ENCODE measurements at regions not wholly inside any gene's neighbourhood (a gene's known extent, or its start where the extent isn't known, plus 50 kb on each side); places are given as distances from the start of the nearest gene placed in this dataset.

DNA sequence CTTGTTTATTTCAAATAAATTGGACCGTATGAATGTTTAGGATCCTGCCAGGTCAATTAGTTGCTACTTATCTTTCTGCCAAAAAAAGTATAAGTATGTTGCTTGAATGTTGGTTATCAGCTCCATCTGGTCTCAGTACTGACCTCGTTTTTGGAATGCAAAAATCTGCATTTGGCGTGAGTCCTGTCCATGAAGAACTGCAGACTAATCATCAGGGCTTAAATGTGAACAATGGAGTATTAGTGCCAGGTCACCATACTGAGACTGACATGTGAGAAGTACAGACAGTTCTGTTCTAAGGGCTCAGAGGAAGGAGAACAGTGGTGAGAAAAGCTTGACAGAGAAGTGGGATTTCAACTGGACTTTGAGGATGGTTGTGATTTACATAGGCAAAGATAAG is 393.1 kb upstream of the SLC14A2 start:
- intact Hi-C loops (cut with micrococcal nuclease), result no loop called here

DNA sequence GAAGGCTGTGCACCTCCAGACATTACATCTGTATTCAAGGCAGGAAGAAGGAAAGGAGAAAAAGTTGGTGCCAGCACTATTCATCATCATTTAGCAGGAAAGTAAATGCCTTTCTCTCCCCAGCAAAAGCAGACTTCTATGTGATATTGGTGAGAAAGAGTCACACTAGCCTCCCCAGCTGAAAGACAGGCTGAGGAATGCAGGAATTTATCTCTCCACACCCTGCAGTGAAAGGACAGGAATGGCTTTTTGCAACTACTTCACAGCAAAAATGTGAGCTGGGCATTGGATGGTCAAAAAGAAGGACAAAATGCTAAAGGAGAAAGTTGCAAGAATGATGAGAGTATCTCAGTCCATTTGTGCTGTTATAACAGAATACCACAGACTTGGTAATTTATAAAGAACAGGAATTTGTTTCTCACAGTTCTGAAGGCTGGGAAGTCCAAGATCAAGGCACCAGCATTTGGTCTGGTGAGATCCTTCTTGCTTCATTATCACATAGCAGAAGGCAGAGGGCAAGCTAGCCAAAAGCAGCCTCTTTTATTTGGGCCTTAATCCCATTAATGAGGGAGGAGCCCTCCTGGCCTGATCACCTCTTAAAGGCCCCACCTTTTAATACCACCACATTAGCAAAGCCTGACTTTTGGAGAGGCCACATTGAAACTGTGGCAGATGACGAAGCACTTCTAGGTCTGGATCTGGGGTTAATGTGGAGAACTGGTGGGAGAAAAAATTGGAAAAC is 388.1 kb upstream of the SLC14A2 start:
- intact Hi-C loops (cut with micrococcal nuclease), result no loop called here

DNA sequence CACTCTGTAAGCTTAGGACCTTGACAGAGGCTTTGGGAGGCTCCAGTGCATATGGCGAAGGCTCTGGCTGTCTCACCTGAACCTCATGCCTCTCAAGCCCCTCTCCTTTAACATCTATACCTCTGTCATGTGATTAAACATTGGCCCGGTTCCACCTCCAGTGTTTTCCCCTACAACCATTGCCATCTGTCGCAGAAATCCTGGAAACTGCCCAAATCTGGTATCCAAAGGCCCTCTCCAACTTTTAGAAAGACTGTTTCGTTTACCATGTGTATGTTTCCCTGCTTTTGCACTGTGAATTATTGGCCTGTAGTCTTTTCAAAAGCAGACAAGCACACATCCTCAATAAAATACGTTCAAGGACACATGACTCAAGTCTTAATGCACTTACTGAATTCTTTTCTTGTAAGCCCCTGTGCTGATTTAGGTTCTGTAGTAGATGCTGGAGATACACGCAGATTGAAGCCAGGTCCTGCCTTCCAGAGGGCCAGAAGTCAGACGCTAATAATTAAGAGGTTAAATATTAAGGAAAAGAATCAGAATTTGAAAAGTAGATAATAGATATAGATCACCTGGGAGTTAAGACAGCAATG is 386.4 kb upstream of the SLC14A2 start:
- intact Hi-C loops (cut with micrococcal nuclease), result no loop called here

DNA sequence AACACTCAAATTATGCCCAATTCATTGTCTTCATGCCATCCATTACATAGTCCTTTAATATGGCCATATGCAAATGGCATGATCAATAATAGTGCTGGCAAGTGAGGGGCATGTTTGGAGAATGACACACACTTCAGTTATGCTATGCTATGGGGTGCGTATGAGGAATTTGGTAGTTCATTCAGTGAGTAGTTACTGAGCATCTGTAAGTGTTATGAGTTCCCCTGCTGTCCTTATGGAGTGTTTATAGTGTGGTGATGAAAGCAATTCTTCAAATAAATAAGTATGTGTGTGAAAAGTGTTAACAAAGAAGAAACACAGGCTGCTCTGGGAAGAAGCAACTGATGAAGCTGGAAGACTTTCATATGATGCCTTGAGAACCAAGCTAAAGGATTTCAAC is 383.7 kb upstream of the SLC14A2 start:
- intact Hi-C loops (cut with micrococcal nuclease), result no loop called here

DNA sequence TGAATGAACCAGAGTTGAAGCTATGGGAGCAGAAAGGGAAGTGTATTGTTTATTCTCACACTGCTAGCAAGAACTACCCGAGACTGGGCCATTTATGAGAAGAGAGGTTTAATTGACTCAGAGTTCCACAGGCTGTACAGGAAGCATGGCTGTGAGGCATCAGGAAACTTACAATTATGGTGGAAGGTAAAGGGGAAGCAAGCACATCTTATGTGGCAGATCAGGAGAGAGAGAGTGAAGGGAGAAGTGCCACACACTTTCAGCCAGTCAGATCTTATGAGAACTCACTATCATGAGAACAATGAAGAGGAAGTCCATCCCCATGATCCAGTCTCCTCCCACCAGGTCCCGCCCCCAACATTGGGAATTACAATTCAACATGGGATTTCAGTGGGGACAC is 383.2 kb upstream of the SLC14A2 start:
- intact Hi-C loops (cut with micrococcal nuclease), result no loop called here

DNA sequence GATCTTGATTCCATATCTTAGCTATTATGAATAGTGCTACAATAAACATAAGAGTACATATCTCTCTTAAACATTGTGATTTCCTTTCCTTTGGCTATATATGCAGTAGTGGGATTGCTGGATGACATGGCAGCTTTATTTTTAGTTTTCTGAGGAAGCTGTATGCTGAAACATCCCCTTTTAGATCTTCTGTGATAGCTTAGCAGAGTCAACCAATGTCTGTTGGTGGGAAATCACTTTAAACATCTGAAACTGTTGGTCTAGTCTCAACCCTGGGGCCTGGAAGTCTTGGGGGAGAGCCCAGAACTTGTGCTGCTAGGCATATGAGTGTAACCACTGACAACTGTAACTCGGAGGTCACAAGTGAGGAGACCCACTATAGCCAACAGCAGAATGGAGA is 378.6 kb upstream of the SLC14A2 start:
- intact Hi-C loops (cut with micrococcal nuclease), result no loop called here

DNA sequence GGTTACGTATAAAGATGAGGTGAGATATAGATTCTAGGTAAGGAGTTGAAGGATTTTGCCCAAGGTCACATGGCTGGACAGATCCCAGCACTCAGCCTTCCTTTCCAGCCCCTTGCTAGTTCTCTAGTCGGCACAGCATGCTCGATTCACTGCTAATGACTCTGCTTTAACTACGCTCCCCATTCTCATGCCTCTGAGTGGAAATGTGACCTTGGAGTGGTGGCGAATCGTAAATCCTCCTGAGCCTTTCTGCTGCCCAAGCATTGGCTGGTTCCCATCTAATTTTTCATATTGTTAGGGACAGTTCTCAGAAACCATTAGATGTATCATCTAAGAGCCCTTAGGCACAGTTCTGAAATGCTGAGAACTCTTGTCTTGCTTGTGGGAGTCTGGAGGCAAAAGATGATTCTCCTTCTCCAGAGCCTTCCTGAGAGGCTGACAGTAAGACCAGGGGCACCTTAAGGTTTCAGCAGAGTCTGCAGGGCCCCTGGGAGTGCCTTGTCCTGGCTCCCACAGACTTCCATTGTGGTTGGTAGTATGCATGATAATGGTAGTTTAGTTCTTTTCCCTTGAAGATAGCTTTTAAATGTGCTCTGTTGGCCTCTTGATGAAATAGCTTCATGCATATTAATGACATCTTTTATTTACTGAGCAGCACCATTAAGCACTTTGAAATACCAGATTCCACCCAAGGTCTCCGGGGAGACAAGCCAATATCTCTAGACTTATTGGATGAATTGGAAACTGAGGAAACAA is 377.8 kb upstream of the SLC14A2 start:
- intact Hi-C loops (cut with micrococcal nuclease), result no loop called here

DNA sequence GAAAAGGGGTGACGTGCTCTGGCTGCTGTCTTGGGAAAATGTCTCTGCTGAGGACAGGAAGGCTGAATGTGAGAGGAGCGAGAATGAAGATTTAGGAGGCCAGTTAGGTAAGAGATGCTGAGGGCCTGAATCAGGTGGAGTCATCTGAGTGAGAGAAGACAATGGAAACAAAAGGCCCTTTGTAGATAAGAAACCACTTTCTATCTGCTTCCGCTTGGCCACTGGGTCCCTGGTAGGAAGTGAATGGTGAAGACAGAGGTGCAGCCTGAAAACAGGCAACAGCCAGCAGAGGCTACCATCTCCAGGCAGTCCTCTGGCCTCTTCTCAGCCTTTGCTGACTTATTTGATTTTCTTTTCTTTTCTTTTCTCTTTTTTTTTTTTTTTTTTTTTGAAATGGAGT is 374.0 kb upstream of the SLC14A2 start:
- intact Hi-C loops (cut with micrococcal nuclease), result no loop called here

DNA sequence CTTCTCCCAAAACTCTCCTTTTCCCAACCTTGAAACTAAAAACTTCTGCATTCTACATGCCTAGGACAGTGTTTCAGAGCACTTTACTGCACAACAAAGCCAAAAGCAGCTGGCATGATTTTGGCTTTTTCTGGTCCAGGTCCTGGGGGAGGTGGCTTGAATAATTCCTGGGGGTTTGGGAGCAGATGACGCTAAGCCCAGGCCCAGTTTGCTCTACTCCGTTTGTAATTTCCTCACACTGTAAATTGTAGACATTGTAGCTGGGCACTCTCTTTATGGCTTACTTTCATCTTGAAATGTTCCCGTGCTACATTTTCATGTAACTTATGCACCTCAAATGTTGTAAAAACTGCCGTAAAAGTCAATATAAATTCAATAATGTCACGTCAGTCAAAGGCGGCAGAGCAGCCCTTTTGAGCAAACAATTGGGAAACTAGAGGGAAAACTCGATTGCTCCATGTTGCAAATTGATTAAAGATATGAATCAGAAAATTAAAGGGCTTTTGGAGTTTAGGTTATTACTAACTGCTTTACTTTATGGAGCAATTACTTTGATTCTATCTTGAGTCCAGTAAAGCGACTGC is 373.2 kb upstream of the SLC14A2 start:
- intact Hi-C loops (cut with micrococcal nuclease), result no loop called here

DNA sequence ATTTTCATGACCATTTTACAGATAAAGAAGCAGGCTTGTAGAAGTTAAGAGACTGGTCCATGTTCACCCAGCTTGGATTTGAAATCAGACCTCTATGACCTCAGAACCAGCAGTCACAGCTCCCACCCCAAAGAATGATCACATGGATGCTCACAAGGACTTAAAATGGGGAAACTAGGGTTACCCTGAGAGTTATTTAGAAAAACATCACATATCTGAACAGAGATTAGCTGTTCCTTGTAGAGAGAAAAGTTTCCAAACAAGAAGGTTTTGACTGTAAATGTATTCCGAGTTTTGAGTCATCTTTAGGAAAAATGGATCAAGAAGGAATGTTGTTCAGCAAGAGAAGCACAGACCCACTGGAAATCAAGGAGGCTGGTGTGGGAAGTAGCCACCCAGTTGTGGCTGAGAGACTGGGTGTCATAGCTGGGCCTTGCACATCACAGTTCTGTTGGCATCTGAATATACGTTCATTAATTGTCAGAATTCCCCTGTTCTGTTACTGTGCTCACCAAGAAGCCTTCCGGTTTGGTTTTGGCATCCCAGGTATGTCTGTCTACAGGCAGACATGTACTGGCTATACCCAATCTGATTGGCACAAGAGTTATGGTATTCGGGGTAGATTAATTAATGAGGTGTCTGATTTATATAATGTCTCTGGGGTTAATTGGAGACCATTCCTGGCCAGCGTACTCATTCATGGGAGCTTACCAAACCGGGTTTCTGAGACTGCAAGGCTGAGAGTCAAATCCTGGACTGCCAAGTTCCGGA is 371.8 kb upstream of the SLC14A2 start:
- intact Hi-C loops (cut with micrococcal nuclease), result no loop called here

DNA sequence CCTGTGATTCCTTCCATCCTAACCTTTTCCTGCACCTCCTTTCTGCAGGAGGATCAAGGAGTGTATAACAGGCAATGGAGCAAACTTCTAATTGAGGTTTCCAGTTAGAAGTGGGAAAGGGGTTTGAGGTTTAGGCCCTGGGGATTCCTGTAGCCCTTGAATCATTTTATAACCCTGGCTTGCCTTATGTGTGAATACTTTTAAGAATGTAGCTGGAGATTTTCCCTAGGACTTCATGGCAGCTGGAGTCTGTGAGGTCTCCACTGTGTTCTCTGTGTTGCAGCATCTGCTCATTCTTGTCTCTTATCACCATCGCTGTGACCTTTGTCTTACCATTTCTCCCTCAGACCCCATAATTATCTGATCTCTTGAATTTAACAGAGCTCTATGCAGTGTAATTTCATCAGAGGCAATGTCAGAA is 370.2 kb upstream of the SLC14A2 start:
- intact Hi-C loops (cut with micrococcal nuclease), result no loop called here

DNA sequence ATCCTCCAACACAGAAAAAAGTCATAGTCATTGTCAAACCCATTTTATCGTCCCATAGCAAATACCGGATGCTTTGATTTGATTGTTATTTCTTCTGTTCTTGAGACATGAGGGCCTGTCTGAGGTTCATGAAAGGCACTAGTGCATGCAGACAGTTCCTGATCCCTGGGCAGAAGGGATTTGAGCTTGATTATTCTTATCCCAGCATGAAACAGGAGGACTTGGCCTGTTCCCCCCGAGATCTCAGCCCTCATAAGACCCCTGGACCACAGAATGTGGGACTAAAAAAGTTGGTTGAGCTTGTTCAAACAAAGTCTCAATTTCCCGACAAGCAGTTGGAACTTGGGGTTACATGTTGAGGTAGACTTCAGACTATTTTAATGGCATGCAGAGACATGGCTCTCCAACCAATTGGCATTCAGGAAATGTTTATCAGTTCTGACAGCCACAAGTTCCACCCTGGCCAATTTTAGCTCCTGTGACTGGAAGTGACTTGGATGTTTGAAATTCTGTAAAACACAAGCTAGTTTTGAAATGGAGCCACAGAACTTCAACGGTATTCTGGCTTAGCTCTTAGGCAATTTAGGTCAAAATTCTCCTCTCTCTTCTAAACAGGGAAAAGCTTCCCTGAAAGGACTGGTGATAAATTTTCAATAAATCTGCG is 366.9 kb upstream of the SLC14A2 start:
- intact Hi-C loops (cut with micrococcal nuclease), result no loop called here

DNA sequence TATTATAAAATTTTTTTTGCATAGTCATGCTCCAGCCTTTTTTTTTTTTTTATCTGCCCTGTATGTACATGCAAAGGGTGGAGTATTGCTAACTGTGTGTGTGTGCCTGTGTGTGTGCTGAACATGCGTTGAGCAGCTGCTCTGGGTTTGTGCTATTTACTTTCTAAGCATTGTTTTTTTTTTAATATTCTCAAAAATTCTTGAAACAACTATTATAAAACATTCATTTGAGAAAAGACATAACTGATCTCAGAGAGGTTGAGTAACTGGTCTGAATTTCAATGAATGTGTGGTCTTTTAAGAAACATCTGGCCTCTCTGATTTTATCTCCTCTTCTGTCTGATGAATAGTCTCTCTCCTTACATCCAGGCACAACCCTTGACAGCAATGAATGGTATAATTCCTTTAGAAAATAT is 366.0 kb upstream of the SLC14A2 start:
- intact Hi-C loops (cut with micrococcal nuclease), result no loop called here

DNA sequence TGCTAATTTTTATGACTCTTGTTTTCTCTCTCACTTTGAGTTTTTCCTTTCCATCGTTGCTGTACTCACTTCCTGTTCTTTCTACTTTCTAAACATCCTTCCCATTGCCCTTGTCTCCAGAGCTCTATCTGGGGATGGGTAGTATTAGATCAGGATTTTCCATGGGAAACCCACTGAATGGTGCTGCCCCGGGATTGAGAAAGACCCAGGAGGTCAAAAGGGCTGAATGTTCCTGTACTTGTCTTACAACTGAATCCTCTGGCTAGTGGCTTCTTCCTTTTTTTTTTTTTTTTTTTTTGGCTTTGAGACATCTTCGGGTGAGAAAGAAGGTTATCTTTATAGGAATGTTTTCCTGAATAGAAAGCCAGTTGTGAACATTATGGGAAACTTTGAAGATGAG is 364.8 kb upstream of the SLC14A2 start:
- intact Hi-C loops (cut with micrococcal nuclease), result no loop called here

DNA sequence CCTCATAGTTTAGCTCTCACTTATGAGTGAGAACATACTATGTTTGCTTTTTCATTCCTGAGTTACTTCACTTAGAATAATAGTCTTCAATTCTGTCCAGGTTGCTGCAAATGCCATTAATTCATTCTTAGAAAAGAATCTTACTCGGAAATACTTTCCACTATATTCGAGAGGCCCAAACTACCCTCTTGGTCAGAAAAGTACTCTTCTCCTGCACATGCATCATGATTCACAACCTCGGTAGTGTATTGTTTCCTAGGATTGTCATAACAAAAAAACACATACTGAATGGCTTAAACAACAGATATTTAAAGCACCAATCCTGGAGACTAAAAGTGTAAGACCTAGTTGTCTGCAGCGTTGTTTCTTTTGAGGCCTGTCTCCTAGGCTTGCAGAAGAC is 364.0 kb upstream of the SLC14A2 start:
- intact Hi-C loops (cut with micrococcal nuclease), result no loop called here

DNA sequence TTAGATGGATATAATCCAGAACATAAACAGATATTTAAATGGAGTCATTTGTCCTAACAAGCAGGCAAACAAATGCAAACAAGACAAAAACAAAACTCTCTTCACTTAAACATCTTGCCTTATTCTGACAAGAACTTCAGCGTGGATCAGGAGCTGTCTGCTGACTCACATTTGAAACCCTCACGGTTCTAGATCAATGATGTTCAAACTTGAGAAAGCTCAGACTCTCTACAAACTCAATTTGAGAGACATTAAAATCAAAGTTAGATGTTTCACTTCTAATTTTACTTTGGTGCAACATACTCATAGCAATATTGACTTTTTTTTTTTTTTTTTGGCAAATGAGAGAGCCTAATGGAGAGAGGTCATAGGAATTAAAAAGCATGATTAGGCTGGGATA is 362.8 kb upstream of the SLC14A2 start:
- intact Hi-C loops (cut with micrococcal nuclease), result no loop called here

DNA sequence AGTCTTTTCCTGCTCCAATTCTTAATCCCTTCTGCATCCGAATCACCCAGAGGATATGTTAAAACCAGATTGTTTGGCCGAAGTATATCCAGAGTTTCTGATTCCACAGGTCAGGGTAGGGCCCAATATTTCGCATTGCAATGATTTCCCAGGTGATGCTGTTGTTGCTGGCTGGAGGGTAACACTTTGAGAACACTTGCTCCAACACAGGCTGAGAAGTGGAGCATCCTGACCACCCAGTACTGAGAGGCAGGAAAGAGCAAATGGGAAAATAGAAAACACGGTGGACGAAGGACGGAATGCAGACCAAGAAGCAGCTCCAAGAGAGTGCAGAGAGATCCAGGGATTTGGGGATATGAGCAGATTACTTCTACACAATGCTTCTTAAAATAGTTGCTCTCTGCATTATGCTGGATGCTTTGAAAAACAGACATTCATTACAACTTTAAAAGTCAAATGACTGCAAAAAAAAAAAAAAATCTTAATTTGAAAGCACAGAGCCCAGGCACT is 362.2 kb upstream of the SLC14A2 start:
- intact Hi-C loops (cut with micrococcal nuclease), result no loop called here

DNA sequence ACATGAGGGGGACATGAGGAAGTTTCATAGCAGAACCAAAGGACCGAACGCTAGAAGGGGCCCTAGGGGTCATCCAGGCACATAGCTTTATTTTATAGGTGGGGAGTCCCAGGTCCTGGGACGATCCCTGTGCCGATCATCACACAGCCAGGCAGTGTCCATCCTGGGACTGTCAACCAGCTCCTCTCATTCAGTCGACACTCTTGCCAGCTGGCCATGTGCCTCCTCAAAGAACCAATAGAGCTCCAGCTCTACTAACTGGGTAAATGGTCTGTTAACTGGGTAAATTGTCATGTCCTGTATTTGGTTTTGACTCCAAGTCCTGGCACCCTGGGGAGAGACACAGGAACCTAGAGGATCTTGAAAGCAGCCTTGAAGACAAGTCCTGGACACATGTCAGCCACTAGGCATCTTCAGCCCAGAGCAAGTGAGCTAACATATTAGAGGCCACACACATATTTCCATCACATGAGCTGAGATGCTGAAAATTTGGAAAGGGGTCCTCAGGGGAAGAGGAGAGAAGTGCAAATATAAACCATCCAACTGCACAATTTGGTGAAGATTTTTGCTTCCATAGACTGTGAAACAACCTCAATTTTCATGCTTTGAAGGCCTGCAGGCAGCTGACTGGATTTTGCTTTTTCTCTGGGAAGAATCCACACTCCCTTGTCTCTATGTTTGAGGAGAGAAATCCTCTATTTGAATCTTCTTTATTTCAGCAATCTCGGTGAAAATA is 361.1 kb upstream of the SLC14A2 start:
- intact Hi-C loops (cut with micrococcal nuclease), result no loop called here

DNA sequence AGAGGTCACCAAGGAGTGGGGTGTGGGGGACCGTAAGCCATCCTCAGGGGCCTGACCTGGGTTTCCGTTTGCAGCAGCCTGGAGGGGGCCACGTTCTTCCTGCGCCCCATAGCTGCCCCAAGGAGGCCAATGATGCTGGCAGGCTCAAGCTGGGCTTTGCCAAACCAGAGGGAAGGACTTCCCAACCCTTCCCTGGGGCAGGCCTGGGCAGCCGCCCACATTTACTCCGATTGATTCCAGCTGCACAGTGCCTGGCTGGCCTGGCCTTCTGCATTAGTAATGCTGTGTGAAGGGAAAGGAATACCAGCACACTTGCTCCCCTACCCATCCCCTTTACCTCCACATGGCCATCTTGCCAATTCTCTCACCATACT is 360.6 kb upstream of the SLC14A2 start:
- intact Hi-C loops (cut with micrococcal nuclease), result no loop called here
